ENCODE measurements at regions not wholly inside any gene's neighbourhood (a gene's known extent, or its start where the extent isn't known, plus 50 kb on each side); places are given as distances from the start of the nearest gene placed in this dataset.

GRCh38 chr5:3888310-3888709 is 292.7 kb downstream of the IRX1 start:
- no peak for DNase-seq

GRCh38 chr5:3889412-3890142 is 293.9 kb downstream of the IRX1 start:
- no peak for DNase-seq

GRCh38 chr5:3891113-3891512 is 295.5 kb downstream of the IRX1 start:
- DNase-seq = no peak

- DNase-seq = no peak
Observed at GRCh38 chr5:3893527-3893926, 297.9 kb downstream of the IRX1 start.

GRCh38 chr5:3893975-3894374 is 298.3 kb downstream of the IRX1 start:
- DNase-seq = no peak

GRCh38 chr5:3896098-3896497 is 300.5 kb downstream of the IRX1 start:
- no peak for DNase-seq

GRCh38 chr5:3899093-3899492 is 303.5 kb downstream of the IRX1 start:
- DNase-seq = no peak

- no peak for DNase-seq
Observed at GRCh38 chr5:3904584-3904983, 309.0 kb downstream of the IRX1 start.

GRCh38 chr5:3905031-3905430 is 309.4 kb downstream of the IRX1 start:
- DNase-seq = no peak

- no peak for DNase-seq
Observed at GRCh38 chr5:3905521-3905920, 309.9 kb downstream of the IRX1 start.

- DNase-seq = no peak
Observed at GRCh38 chr5:3911111-3911510, 315.5 kb downstream of the IRX1 start.

GRCh38 chr5:3911773-3912172 is 316.1 kb downstream of the IRX1 start:
- DNase-seq = no peak

GRCh38 chr5:3912790-3913189 is 317.2 kb downstream of the IRX1 start:
- DNase-seq = no peak

- DNase-seq = no peak
Observed at GRCh38 chr5:3913279-3913678, 317.6 kb downstream of the IRX1 start.

- no peak for DNase-seq
Observed at GRCh38 chr5:3925022-3925421, 329.4 kb downstream of the IRX1 start.

GRCh38 chr5:3925935-3926334 is 330.3 kb downstream of the IRX1 start:
- no peak for DNase-seq

GRCh38 chr5:3929799-3930198 is 334.2 kb downstream of the IRX1 start:
- no peak for DNase-seq

- peak in 1 of 14 donors; percentile 17 for DNase-seq
Observed at GRCh38 chr5:3931976-3932375, 336.3 kb downstream of the IRX1 start.

GRCh38 chr5:3933536-3933935 is 337.9 kb downstream of the IRX1 start:
- no peak for DNase-seq

- no peak for DNase-seq
Observed at GRCh38 chr5:3933966-3934365, 338.3 kb downstream of the IRX1 start.

- DNase-seq = no peak
Observed at GRCh38 chr5:3943859-3944258, 348.2 kb downstream of the IRX1 start.

GRCh38 chr5:3944930-3945329 is 349.3 kb downstream of the IRX1 start:
- DNase-seq = no peak

GRCh38 chr5:3948838-3949237 is 353.2 kb downstream of the IRX1 start:
- no peak for DNase-seq

GRCh38 chr5:3954199-3954598 is 358.6 kb downstream of the IRX1 start:
- DNase-seq = no peak

GRCh38 chr5:3954633-3955032 is 359.0 kb downstream of the IRX1 start:
- DNase-seq = no peak
